ENCODE measurements at regions not wholly inside any gene's neighbourhood (a gene's known extent, or its start where the extent isn't known, plus 50 kb on each side); places are given as distances from the start of the nearest gene placed in this dataset.

DNA sequence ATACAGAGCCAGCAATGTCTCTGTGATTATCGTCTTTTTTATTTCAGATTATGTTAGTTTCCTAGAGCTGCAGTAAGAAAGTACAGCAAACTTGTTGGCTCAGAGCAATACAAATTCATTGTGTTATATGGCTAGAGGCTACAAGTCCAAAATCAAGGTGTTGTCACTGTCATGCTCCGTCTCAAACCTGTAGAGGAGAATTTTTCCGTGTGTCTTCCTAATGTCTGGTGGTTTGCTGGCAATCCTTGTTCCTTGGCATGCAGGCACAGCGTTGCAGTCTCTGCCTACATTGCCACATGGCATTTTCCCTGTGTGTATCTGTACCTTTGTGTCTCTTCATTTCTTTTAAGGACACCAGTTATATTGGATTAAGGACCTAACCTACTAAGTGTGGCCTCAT, 244.4 kb downstream of the LRRIQ3 start:
- Mint-ChIP-seq H3K9me3 (peaks cover 23% of the 10 kb centered on the region), H3K36me3 (no peaks in the 10 kb centered on the region), H3K27me3 (no peaks in the 10 kb centered on the region), H3K4me1 (ENCODE audit: low read depth in 2 of 2) (no peaks in the 10 kb centered on the region), H3K27ac (no peak overlapping the region), H3K4me3 (no peak overlapping the region)
- DNase-seq (ENCODE audit: low spot score) = no peak
- no peak for ATAC-seq

DNA sequence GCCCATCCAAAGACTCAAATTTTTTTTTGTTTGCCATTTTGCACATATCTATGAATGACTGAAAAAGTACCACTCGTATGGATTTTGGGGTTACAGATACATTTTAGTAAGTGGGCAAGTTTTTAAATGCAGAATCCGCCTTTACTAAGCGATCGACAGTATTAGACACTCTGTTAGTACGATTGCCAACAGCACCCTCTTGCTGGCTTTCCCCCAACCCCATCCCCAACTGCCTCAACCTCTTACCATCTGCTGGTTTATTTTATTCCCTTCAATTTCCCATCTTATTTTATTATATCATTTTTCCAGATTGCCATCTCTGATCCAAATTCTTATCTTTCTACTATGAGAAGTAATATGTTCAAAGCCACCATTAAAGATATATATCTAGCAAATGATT, 244.8 kb downstream of the LRRIQ3 start:
- H3K4me1 Mint-ChIP-seq (ENCODE audit: low read depth in 2 of 2) = no peaks in the 10 kb centered on the region
- DNase-seq (ENCODE audit: low spot score) (no peak), ATAC-seq (no peak)
- H3K4me3 Mint-ChIP-seq = no peak overlapping the region
- no peaks in the 10 kb centered on the region for H3K27me3 Mint-ChIP-seq
- no peaks in the 10 kb centered on the region for H3K36me3 Mint-ChIP-seq
- no peak overlapping the region for H3K27ac Mint-ChIP-seq
- peaks cover 23% of the 10 kb centered on the region for H3K9me3 Mint-ChIP-seq

DNA sequence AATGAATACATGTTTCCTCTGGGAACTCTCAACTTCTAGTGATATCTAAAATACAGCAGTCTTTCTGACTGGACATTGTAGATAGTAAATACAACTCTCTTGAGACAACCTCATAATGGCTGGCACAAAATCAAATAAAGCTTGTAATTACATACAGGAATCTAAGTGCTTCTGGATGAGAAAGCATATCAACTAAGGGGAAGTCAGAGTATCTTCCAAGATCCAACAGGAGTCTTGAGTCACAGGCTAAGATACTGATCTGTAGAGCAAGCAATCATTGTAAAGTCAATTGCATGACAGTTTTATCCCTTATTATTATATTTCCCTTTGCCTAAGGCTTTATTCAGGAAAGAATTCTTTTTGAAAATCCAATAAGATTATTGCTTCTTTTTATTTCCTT, 249.9 kb downstream of the LRRIQ3 start:
- Mint-ChIP-seq H3K36me3 (no peaks in the 10 kb centered on the region), H3K27me3 (no peaks in the 10 kb centered on the region), H3K9me3 (peaks cover 11% of the 10 kb centered on the region), H3K4me1 (ENCODE audit: low read depth in 2 of 2) (no peaks in the 10 kb centered on the region), H3K4me3 (no peak overlapping the region), H3K27ac (no peak overlapping the region)
- DNase-seq (ENCODE audit: low spot score) (no peak), ATAC-seq (no peak)

DNA sequence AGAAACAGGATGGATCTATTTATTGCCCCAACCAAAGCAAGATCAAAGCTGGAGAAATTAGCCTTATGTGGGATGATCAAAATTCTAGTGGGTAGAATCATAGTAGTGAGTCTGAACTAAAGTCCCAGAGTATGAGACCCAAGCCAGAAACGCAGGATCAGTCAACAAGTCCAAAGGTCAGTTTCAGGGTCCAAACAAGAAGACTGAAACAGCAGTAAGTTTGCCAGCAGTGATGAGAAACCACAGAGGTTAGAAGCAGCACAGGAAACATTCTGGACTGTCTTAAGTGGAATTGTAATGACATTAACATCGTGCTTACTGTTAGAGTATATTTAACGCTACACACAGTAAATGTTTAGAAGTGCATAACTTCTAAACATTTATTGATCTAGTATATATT, 251.0 kb downstream of the LRRIQ3 start:
- ATAC-seq (no peak), DNase-seq (ENCODE audit: low spot score) (no peak)
- Mint-ChIP-seq H3K27me3 (no peaks in the 10 kb centered on the region), H3K4me1 (ENCODE audit: low read depth in 2 of 2) (no peaks in the 10 kb centered on the region), H3K9me3 (peaks cover 11% of the 10 kb centered on the region), H3K27ac (no peak overlapping the region), H3K4me3 (no peak overlapping the region), H3K36me3 (no peaks in the 10 kb centered on the region)

DNA sequence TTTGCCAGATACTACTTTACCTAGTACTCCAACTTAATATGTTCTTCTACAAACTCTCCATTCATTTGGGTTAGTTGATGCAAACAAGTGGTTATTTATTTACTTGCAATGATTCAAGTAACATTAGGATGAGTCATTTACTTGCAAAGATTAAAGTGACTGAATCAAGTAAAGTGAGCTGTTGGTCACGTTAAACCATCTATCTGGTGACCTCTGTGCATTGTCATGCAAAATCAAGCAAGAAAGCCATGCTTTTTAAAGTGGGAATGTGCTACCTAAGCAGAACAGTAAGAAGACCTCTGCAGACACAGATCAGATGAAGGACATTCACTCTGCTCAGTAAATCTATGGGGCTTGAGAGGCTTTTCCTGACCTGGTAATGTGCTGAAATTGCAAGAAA, 254.7 kb downstream of the LRRIQ3 start:
- no peak for ATAC-seq
- no peak overlapping the region for H3K27ac Mint-ChIP-seq
- no peak overlapping the region for H3K4me3 Mint-ChIP-seq
- DNase-seq (ENCODE audit: low spot score) = no peak
- no peaks in the 10 kb centered on the region for H3K27me3 Mint-ChIP-seq
- H3K9me3 Mint-ChIP-seq = peaks cover 13% of the 10 kb centered on the region
- no peaks in the 10 kb centered on the region for H3K4me1 Mint-ChIP-seq (ENCODE audit: low read depth in 2 of 2)
- H3K36me3 Mint-ChIP-seq = no peaks in the 10 kb centered on the region

DNA sequence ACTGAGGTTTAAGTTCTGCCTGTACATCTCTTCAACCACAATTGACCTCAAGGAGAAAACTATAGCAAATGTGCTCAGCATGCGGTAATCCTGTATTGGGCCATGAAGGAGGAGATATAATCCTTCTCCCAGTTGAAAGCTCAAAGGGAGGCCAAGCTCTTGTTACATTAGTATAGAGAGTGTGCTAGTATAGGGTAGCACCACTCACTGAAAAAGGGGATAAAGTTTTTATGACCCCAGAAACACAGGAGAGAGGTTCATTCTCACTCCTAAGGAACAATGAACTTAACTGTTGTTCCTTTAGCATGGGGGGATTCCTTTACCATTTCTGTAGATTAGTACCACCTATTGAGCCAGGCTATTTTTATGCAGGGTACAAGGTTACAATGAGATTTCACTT, 267.7 kb downstream of the LRRIQ3 start:
- Mint-ChIP-seq H3K27me3 (no peaks in the 10 kb centered on the region), H3K4me3 (no peak overlapping the region), H3K36me3 (no peaks in the 10 kb centered on the region), H3K27ac (no peak overlapping the region), H3K9me3 (peaks cover 13% of the 10 kb centered on the region), H3K4me1 (ENCODE audit: low read depth in 2 of 2) (no peaks in the 10 kb centered on the region)
- ATAC-seq (no peak), DNase-seq (ENCODE audit: low spot score) (no peak)

DNA sequence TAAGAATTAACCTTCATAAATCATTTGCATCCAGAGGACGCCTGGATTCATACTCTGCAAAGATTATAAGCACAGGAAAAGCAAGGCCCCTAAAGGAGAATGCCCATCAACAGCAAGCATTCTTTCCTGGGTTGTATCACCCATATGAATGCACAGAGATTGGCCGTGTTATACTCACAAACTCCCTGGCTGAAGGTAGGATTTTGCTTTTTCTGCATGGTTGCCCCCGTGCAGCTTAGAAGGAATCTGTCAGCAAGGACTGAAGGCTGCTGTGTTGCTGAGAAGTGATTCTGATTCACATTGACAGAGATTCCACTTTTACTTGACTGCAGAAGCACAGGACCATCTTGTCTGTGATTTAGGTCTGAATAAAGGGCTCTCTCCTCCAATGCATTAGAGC, 283.0 kb downstream of the LRRIQ3 start:
- DNase-seq (ENCODE audit: low spot score) (no peak), ATAC-seq (no peak)
- Mint-ChIP-seq H3K4me3 (no peak overlapping the region), H3K4me1 (ENCODE audit: low read depth in 2 of 2) (no peaks in the 10 kb centered on the region), H3K27ac (no peak overlapping the region), H3K9me3 (peaks cover 9% of the 10 kb centered on the region), H3K27me3 (no peaks in the 10 kb centered on the region), H3K36me3 (peaks cover 7% of the 10 kb centered on the region)

DNA sequence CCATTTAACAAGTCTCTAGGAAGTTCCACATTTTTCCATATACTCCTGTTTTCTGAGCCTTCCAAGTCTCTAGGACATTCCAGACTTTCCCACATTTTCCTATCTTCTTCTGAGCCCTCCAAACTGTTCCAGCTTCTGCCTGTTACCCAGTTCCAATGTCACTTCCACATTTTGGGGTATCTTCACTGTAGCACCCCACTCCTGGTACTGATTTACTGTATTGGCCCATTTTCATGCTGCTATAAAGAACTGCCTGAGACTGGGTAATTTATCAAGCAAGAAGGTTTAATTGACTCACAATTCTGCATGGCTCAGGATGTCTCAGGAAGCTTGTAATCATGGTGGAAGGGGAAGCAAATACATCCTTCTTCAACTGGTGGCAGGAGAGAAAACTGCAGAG, 285.0 kb downstream of the LRRIQ3 start:
- no peak overlapping the region for H3K4me3 Mint-ChIP-seq
- DNase-seq (ENCODE audit: low spot score) (no peak), ATAC-seq (no peak)
- no peaks in the 10 kb centered on the region for H3K4me1 Mint-ChIP-seq (ENCODE audit: low read depth in 2 of 2)
- H3K27ac Mint-ChIP-seq = no peak overlapping the region
- H3K36me3 Mint-ChIP-seq = peaks cover 7% of the 10 kb centered on the region
- no peaks in the 10 kb centered on the region for H3K27me3 Mint-ChIP-seq
- H3K9me3 Mint-ChIP-seq = peaks cover 13% of the 10 kb centered on the region

DNA sequence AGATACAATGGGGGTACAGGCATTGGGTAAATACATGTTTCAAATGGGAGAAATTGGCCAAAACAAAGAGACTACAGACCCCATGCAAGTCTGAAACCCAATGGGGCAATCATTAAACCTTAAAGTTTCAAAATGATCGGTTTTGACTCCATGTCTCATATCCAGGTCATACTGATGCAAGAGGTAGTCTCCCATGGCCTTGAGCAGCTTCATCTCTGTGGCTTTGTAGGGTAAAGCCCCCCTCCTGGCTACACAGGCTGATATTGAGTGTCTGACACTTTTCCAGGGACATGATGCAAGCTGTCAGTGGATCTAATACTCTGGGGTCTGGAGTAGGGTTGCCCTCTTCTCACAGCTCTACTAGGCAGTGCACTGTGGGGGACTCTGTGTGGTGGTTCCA, 286.1 kb downstream of the LRRIQ3 start:
- Mint-ChIP-seq H3K4me3 (no peak overlapping the region), H3K4me1 (ENCODE audit: low read depth in 2 of 2) (no peaks in the 10 kb centered on the region), H3K9me3 (peaks cover 15% of the 10 kb centered on the region), H3K27me3 (no peaks in the 10 kb centered on the region), H3K27ac (no peak overlapping the region), H3K36me3 (peaks cover 7% of the 10 kb centered on the region)
- no peak for ATAC-seq
- no peak for DNase-seq (ENCODE audit: low spot score)

DNA sequence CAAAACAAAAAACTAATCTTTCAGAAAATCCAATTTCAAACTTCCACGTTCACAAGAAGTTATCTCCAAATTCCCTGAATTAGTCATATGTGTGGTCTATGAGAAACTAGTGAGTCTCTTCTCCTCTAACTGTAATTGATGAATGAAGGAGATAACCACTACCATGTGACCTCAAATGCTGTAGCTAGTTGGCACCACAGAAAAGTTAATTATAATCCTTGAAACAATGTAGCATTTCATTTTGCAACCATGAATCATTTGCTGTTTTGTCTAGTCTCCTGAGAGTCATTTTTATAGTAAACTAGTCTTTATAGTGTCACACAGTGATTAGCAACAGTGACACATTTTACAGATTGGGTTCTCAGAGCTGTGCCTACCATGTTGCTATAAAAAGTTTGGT, 287.5 kb downstream of the LRRIQ3 start:
- ATAC-seq = no peak
- Mint-ChIP-seq H3K4me1 (ENCODE audit: low read depth in 2 of 2) (no peaks in the 10 kb centered on the region), H3K36me3 (peaks cover 7% of the 10 kb centered on the region), H3K27ac (no peak overlapping the region), H3K27me3 (no peaks in the 10 kb centered on the region), H3K9me3 (peaks cover 17% of the 10 kb centered on the region), H3K4me3 (no peak overlapping the region)
- DNase-seq (ENCODE audit: low spot score) = no peak

DNA sequence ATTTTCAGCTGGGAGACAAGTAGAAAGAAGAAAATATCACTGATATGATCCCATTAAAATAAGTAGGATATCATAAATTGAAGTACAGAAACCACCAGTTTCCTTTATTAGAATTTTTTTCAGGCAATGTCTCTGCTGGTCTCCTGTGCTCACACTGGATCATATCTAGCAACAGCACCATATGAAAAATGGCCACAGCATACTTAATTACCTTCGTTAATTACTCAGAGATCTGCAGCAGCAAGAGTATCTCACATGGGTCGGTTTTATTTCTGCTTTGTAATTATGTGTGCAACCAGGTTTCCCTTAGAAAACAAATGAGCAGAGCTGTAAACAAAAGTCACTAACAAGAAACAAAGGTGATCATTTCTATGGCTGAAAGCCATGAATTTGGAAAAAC, 287.9 kb downstream of the LRRIQ3 start:
- Mint-ChIP-seq H3K27ac (no peak overlapping the region), H3K9me3 (peaks cover 17% of the 10 kb centered on the region), H3K4me3 (no peak overlapping the region), H3K4me1 (ENCODE audit: low read depth in 2 of 2) (no peaks in the 10 kb centered on the region), H3K27me3 (no peaks in the 10 kb centered on the region), H3K36me3 (peaks cover 7% of the 10 kb centered on the region)
- no peak for ATAC-seq
- DNase-seq (ENCODE audit: low spot score) = no peak

DNA sequence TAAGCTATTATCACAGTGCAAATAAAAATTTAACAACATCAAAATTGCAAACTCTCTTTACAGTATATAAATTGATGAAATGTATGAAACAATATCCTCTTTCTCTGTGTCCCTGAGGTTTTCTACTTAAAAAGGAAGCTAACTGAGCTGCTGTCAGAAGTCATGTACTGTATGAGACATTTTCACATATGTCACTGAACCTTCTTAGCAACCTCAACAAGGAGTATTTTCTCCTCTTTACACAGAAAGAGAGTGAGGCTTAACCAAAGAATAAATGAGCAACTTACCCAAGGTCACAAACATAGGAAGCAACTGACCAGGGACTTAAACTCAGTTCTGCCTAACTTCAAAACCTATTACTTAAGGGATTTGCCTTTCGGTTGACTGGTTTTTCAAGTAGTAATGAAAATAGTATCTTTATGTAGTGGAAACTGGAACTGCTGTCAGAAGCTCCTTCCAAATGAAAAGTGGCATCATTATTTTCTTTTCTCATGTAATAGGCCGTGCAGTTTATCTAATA, 288.9 kb downstream of the LRRIQ3 start:
- ATAC-seq (no peak), DNase-seq (ENCODE audit: low spot score) (no peak)
- Mint-ChIP-seq H3K4me3 (no peak overlapping the region), H3K27me3 (no peaks in the 10 kb centered on the region), H3K36me3 (peaks cover 7% of the 10 kb centered on the region), H3K27ac (no peak overlapping the region), H3K9me3 (peaks cover 20% of the 10 kb centered on the region), H3K4me1 (ENCODE audit: low read depth in 2 of 2) (no peaks in the 10 kb centered on the region)

DNA sequence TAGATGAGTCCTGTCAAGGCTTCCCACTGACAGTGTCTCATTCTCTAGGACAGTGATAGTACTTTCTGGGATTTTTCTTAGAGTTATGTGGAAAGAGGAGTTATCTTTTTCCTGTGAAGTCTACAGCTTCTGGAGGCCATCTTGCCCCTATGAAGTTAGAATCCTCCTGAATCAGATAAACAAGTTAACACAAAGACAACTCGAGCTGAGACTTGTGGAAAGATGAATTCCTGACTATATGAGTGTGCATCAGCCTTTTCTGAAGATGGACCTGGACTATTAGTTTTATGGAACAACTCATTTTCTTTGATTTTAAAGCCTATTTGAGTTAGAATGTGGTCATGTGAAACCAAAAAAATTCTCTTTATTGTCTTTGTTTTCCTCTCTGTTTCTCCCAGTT, 290.9 kb downstream of the LRRIQ3 start:
- DNase-seq (ENCODE audit: low spot score) (no peak), ATAC-seq (no peak)
- peaks cover 12% of the 10 kb centered on the region for H3K9me3 Mint-ChIP-seq
- H3K4me1 Mint-ChIP-seq (ENCODE audit: low read depth in 2 of 2) = no peaks in the 10 kb centered on the region
- H3K4me3 Mint-ChIP-seq = no peak overlapping the region
- H3K36me3 Mint-ChIP-seq = peaks cover 7% of the 10 kb centered on the region
- H3K27me3 Mint-ChIP-seq = no peaks in the 10 kb centered on the region
- no peak overlapping the region for H3K27ac Mint-ChIP-seq

DNA sequence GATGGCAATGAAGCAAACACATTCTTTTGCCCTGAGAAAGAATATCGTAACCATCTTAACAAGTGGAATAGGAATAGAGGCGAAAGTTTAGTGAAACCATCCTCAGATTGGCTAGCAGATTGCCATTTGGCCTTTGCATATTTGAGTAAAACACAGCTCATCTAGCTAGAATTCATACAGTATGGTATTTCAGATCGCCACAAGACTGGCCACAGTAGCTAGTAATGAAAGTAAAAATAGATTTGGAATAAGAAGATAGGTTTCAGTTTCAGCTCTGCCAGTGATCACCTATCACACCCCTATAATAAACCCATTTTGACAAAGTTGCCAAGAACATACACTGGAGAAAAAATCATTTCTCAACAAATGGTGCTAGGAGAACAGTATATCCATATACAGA, 294.9 kb downstream of the LRRIQ3 start:
- no peak for ATAC-seq
- H3K9me3 Mint-ChIP-seq = peaks cover 7% of the 10 kb centered on the region
- H3K4me3 Mint-ChIP-seq = no peak overlapping the region
- DNase-seq (ENCODE audit: low spot score) = no peak
- no peaks in the 10 kb centered on the region for H3K4me1 Mint-ChIP-seq (ENCODE audit: low read depth in 2 of 2)
- H3K27me3 Mint-ChIP-seq = no peaks in the 10 kb centered on the region
- no peaks in the 10 kb centered on the region for H3K36me3 Mint-ChIP-seq
- no peak overlapping the region for H3K27ac Mint-ChIP-seq

DNA sequence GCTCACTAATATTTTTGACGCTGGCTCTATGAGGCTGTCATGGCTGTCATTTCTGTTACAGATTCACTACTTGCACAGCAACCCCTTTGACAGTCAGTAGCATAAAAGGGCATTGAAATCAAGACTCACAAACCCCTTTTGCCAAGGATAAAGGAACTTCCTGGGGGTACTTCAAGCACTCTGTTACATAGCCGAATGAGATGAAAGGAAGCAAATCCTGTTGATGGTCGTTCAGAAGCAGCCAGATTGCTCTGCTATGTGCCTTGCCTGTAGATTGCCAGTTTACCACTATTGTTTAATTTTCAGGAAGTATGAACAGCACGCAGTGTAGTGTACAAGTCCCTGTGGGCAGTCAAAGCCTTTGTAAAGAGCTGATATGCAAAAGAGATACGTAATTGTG, 296.2 kb downstream of the LRRIQ3 start:
- no peaks in the 10 kb centered on the region for H3K4me1 Mint-ChIP-seq (ENCODE audit: low read depth in 2 of 2)
- no peaks in the 10 kb centered on the region for H3K27me3 Mint-ChIP-seq
- DNase-seq (ENCODE audit: low spot score) = no peak
- no peak for ATAC-seq
- no peak overlapping the region for H3K4me3 Mint-ChIP-seq
- peaks cover 4% of the 10 kb centered on the region for H3K9me3 Mint-ChIP-seq
- H3K36me3 Mint-ChIP-seq = no peaks in the 10 kb centered on the region
- no peak overlapping the region for H3K27ac Mint-ChIP-seq

All from natural killer cell treated with Interleukin-12 subunit alpha and Interleukin-12 subunit beta and Interleukin-15 and Interleukin-18, amount 100 ng/mL, for 72 hours (primary cell).